Sigmoid colon (tissue), 6 donors: ENCODE measurements at regions not wholly inside any gene's neighbourhood (a gene's known extent, or its start where the extent isn't known, plus 50 kb on each side); places are given as distances from the start of the nearest gene placed in this dataset.

ENCODE experiments used
- DNase-seq: peaks from one replicate; pipeline ENCODE4 v3.0.0-alpha.2; 2019
- H3K27ac ChIP-seq, 4 donors: fragments of 200-600 bp; sonication (generic); one replicate each; pipeline ENCODE4 v1.5.1; 2016 to 2019; ENCODE audit warnings: mild to moderate bottlenecking in 1 of 4
- H3K27me3 ChIP-seq, 3 donors: fragments of 200-600 bp; sonication (generic); one replicate each; pipeline ENCODE4 v1.5.1; 2019; ENCODE audit warnings: mild to moderate bottlenecking in 1 of 3
- H3K36me3 ChIP-seq, 4 donors: fragments of 200-600 bp; sonication (generic); one replicate each; pipeline ENCODE4 v1.5.1; 2016 to 2019
- H3K4me1 ChIP-seq, 4 donors: fragments of 200-600 bp; sonication (generic); one replicate each; pipeline ENCODE4 v1.5.1; 2017 to 2019
- H3K4me3 ChIP-seq, 4 donors: fragments of 200-600 bp; sonication (generic); one replicate each; pipeline ENCODE4 v1.5.1; 2017 to 2019; ENCODE audit warnings: mild to moderate bottlenecking in 2 of 4, moderate library complexity in 1 of 4
- H3K9me3 ChIP-seq, 4 donors: fragments of 200-600 bp in 3 of 4; sonication (generic) in 3 of 4; one replicate each; pipeline versions ENCODE4 v1.5.1 to v1.6.1; 2013 to 2019
- EP300 ChIP-seq, 4 donors: sonication (generic); formaldehyde crosslinking; IDR thresholded peaks; one replicate each; pipeline ENCODE4 v1.6.1; 2017; ENCODE audit warnings: antibody characterized with exemption in 4 of 4
- POLR2A ChIP-seq, 2 donors: fragments of 450-650 bp; IDR thresholded peaks; one replicate each; pipeline ENCODE4 v1.6.1; 2016; ENCODE audit warnings: antibody characterized with exemption in 2 of 2, mild to moderate bottlenecking in 2 of 2, moderate library complexity in 2 of 2
- POLR2AphosphoS5 ChIP-seq, 4 donors: sonication (generic); formaldehyde crosslinking; IDR thresholded peaks; one replicate each; pipeline ENCODE4 v1.6.1; 2017; ENCODE audit warnings: antibody characterized with exemption in 4 of 4
- WGBS, 2 donors: extraction: QIAGEN DNeasy Blood & Tissue Kit; methylation state at CpG; one replicate each; pipeline ENCODE4 v1.1.7; 2013; 5-methylcytosine and 5-hydroxymethylcytosine counted together
- intact Hi-C: fragments of 100-400 bp; cut with DNase I; formaldehyde crosslinking; loops from one replicate; pipeline ENCODE4 v1.15.1; 2023
- TF ChIP-seq, protein P1 (sequence below), 4 experiments: fragments of 450-650 bp in 3 of 4; fragments of 200-600 bp in 1 of 4; IDR thresholded peaks; one replicate each; pipeline ENCODE4 v1.5.1; 2016 to 2019; ENCODE audit warnings: antibody characterized with exemption in 4 of 4, mild to moderate bottlenecking in 3 of 4, moderate library complexity in 2 of 4
- donor health status: healthy with polysubstance abuse.
- donor health status: healthy.

DNA sequence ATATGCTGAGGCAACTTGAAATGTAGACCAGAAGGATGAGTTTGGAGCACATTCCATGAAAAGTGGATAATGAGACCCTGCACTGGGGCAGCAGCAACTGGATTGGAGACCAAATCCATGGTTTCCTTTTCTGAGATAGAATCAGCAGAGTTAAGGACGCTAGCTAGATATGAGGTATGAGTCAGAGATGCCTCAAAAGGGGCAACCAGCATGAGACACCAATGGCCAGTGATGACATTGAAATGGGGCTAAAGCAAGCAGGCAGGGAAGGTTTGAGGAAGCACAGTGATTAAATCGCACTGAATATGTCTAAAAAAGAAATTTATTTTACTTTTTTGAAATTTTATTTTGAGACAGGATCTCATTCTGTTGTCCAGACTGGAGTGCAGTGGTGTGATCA, 802.4 kb downstream of the TFAP2A start:
- Histone ChIP-seq H3K27me3 (no peaks in the 10 kb centered on the region), H3K4me3 (no peak overlapping the region), H3K9me3 (no peaks in the 10 kb centered on the region), H3K4me1 (no peaks in the 10 kb centered on the region), H3K36me3 (no peaks in the 10 kb centered on the region), H3K27ac (no peak overlapping the region)
- no peak for DNase-seq
- TF ChIP-seq, protein P1, sequence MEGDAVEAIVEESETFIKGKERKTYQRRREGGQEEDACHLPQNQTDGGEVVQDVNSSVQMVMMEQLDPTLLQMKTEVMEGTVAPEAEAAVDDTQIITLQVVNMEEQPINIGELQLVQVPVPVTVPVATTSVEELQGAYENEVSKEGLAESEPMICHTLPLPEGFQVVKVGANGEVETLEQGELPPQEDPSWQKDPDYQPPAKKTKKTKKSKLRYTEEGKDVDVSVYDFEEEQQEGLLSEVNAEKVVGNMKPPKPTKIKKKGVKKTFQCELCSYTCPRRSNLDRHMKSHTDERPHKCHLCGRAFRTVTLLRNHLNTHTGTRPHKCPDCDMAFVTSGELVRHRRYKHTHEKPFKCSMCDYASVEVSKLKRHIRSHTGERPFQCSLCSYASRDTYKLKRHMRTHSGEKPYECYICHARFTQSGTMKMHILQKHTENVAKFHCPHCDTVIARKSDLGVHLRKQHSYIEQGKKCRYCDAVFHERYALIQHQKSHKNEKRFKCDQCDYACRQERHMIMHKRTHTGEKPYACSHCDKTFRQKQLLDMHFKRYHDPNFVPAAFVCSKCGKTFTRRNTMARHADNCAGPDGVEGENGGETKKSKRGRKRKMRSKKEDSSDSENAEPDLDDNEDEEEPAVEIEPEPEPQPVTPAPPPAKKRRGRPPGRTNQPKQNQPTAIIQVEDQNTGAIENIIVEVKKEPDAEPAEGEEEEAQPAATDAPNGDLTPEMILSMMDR (IDR thresholded peaks at IDR 0.05) = no peak
- TF ChIP-seq POLR2A (IDR thresholded peaks at IDR 0.05) (no peak), EP300 (IDR thresholded peaks at IDR 0.05) (no peak), POLR2AphosphoS5 (IDR thresholded peaks at IDR 0.05) (no peak)
- 73 to 82% methylated on average over 2 of the region's 2 CpGs for WGBS, 2 donors
- intact Hi-C loops = no loop called here

DNA sequence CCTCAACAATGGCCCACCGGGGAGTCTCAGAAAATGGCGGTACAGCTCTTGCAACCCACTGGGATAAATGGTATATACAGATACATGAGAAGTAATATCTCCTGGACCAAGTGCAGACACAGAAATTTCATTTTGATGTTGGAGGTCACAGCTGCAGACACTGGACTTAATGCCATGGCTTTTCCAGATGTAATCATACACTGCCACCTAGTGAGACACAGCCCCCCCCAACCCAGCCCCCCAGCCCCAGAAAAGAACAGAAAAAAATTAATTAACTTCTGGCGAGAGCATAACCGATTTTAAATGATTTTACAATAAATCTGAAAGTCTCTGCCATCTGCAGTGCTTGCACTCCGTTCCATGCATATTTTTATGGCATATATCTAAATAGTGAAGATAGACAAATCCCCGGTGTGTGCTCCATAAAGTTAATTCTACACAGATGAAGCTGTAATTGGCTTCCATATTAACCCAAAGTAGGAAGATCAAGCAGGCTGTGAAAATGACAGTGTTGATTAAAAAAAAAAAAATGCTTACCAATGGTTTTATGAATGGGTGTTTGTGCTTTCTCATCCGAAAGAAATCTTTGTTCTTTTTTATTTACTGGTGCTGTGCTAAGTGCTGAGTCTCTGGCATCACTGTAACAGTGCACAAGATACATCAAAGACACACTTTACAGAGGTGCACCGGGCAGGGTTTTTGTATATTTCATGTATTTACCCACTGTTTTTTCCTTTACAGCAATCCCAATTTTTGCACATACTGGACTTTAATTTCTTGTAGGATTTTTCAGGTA, 804.1 kb downstream of the TFAP2A start:
- H3K27ac ChIP-seq = no peak overlapping the region
- TF ChIP-seq POLR2A (IDR thresholded peaks at IDR 0.05) (no peak), POLR2AphosphoS5 (IDR thresholded peaks at IDR 0.05) (no peak), EP300 (IDR thresholded peaks at IDR 0.05) (no peak)
- TF ChIP-seq, protein P1 (IDR thresholded peaks at IDR 0.05) = no peak
- WGBS, 2 donors = 52 to 76% methylated on average over 8 of the region's 8 CpGs

DNA sequence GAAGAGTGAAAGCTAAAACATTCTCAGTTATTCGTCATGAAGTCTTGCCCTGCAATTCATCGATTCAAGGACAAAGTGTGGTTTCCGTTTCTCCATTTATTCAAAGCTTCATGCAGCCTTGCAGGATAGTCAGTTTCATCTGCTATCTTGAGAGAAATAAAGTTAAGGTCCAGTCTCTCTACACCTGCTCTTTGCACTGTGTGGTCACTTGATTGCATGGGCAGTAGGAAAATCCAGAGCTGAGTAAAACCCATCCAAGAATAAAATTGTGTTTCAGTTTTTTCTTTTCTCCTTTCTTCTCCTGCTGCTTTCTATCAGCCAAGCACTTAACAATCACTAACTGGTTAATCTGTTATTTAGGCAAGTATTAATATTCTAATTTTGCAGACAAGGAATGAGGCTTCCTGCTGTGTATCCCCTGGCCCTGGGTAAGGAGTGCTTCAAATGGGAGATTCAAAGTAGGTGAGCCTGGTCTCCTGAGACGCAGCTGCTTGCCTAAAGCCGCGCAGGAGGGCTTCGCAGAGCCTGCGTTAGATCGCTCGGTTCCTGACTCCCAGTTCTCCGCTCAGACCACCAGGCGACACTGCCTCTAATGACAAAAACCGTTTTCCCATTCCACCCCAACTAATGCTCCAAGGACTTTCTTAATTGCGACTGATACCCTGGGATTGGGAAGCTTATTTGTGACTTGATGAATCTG, 808.3 kb downstream of the TFAP2A start:
- WGBS, 2 donors = 38 to 56% methylated on average over 14 of the region's 14 CpGs
- intact Hi-C loops = no loop called here

More for the DNA sequence above, 804.1 kb downstream of the TFAP2A start:
- intact Hi-C loops = no loop called here
- DNase-seq = no peak
- Histone ChIP-seq H3K27me3 (no peaks in the 10 kb centered on the region), H3K9me3 (no peaks in the 10 kb centered on the region), H3K36me3 (no peaks in the 10 kb centered on the region), H3K4me1 (no peaks in the 10 kb centered on the region), H3K4me3 (no peak overlapping the region)

DNA sequence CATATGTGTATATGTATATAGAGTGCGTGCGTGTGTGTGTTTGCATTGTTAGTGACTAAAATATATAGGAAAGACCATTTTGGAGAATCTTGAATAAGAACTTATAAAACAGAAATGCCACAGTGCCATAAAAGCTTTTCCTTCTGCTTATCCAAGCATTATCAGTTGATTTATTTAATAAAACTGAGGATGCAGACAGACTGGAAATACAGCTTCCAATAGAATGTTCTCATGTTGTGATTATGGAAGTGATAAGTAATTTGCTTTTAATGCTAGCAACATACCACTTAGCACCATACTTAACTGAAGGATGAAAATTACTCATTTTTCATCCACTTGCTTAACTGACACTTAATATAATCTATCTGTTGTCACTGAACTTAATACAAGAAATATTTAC, 820.1 kb downstream of the TFAP2A start:
- TF ChIP-seq EP300 (IDR thresholded peaks at IDR 0.05) = no peak
- TF ChIP-seq POLR2AphosphoS5 (IDR thresholded peaks at IDR 0.05) = no peak
- TF ChIP-seq, protein P1 (IDR thresholded peaks at IDR 0.05) = no peak
- TF ChIP-seq POLR2A (IDR thresholded peaks at IDR 0.05) = no peak
- WGBS, 2 donors = 86 to 88% methylated on average over 2 of the region's 2 CpGs
- intact Hi-C loops = no loop called here
- no peaks in the 10 kb centered on the region for H3K9me3 ChIP-seq
- no peaks in the 10 kb centered on the region for H3K36me3 ChIP-seq
- DNase-seq = no peak
- H3K4me3 ChIP-seq = no peak overlapping the region
- H3K27me3 ChIP-seq = no peaks in the 10 kb centered on the region
- H3K27ac ChIP-seq = no peak overlapping the region
- H3K4me1 ChIP-seq = no peaks in the 10 kb centered on the region

More for the DNA sequence above, 808.3 kb downstream of the TFAP2A start:
- H3K4me3 ChIP-seq = no peak overlapping the region
- no peaks in the 10 kb centered on the region for H3K36me3 ChIP-seq
- no peaks in the 10 kb centered on the region for H3K9me3 ChIP-seq
- no peaks in the 10 kb centered on the region for H3K27me3 ChIP-seq
- H3K27ac ChIP-seq = no peak overlapping the region
- no peak for DNase-seq
- TF ChIP-seq POLR2AphosphoS5 (IDR thresholded peaks at IDR 0.05) = no peak
- no peak for TF ChIP-seq POLR2A (IDR thresholded peaks at IDR 0.05)
- no peak for TF ChIP-seq EP300 (IDR thresholded peaks at IDR 0.05)
- TF ChIP-seq, protein P1 (IDR thresholded peaks at IDR 0.05) = no peak
- no peaks in the 10 kb centered on the region for H3K4me1 ChIP-seq
